ENCODE measurements at regions not wholly inside any gene's neighbourhood (a gene's known extent, or its start where the extent isn't known, plus 50 kb on each side); places are given as distances from the start of the nearest gene placed in this dataset.

- DNase-seq, result no peak
- peaks cover 3% of the 10 kb centered on the region for H3K4me1 ChIP-seq
- H3K9me3 ChIP-seq (replicated peaks), result no peaks in the 10 kb centered on the region
- H3K4me3 ChIP-seq, result no peak overlapping the region
- no peaks in the 10 kb centered on the region for H3K27me3 ChIP-seq
- H3K27ac ChIP-seq, result peak overlapping the region; percentile 91; the same call in 1 of the 2 replicates
- H3K36me3 ChIP-seq, result no peaks in the 10 kb centered on the region
These were observed 53.7 kb upstream of the FDX1 start for GRCh38 chr11:110376021-110376420.

GRCh38 chr11:110376711-110377324 lies 52.9 kb upstream of the FDX1 start:
- H3K4me3 ChIP-seq, result peak overlapping the region; percentile 56

GRCh38 chr11:110377434-110377833 lies 52.3 kb upstream of the FDX1 start:
- DNase-seq, result no peak
- Histone ChIP-seq H3K9me3 (replicated peaks) (no peaks in the 10 kb centered on the region), H3K4me3 (no peak overlapping the region), H3K27me3 (no peaks in the 10 kb centered on the region), H3K27ac (peak overlapping the region; percentile 91), H3K4me1 (peaks cover 3% of the 10 kb centered on the region), H3K36me3 (no peaks in the 10 kb centered on the region)

More at GRCh38 chr11:110376711-110377324, 52.9 kb upstream of the FDX1 start:
- peak; percentile 89 to 96 for DNase-seq
- Histone ChIP-seq H3K27me3 (no peaks in the 10 kb centered on the region), H3K36me3 (no peaks in the 10 kb centered on the region), H3K9me3 (replicated peaks) (no peaks in the 10 kb centered on the region), H3K27ac (peak overlapping the region; percentile 91), H3K4me1 (peaks cover 3% of the 10 kb centered on the region)

- Histone ChIP-seq H3K9me3 (replicated peaks) (no peaks in the 10 kb centered on the region), H3K27ac (no peak overlapping the region), H3K4me1 (peaks cover 3% of the 10 kb centered on the region), H3K4me3 (no peak overlapping the region), H3K36me3 (no peaks in the 10 kb centered on the region), H3K27me3 (no peaks in the 10 kb centered on the region)
- DNase-seq, result no peak
These were observed 50.5 kb upstream of the FDX1 start for GRCh38 chr11:110379261-110379660.

- DNase-seq, result no peak
- no peaks in the 10 kb centered on the region for H3K9me3 ChIP-seq (replicated peaks)
- H3K27ac ChIP-seq, result no peak overlapping the region
- H3K36me3 ChIP-seq, result no peaks in the 10 kb centered on the region
- no peak overlapping the region for H3K4me3 ChIP-seq
- peaks cover 3% of the 10 kb centered on the region for H3K4me1 ChIP-seq
- H3K27me3 ChIP-seq, result no peaks in the 10 kb centered on the region
These were observed 49.8 kb upstream of the FDX1 start for GRCh38 chr11:110379936-110380335.

Data from SJCRH30 (cell line).